G401 (cell line): ENCODE measurements at regions not wholly inside any gene's neighbourhood (a gene's known extent, or its start where the extent isn't known, plus 50 kb on each side); places are given as distances from the start of the nearest gene placed in this dataset.

Experiments
- DNase-seq: peaks from one replicate; pipeline ENCODE4 v3.0.0-alpha.2; 2015; ENCODE audit warnings: low spot score
- in situ Hi-C: cut with HindIII; loops from 2 replicates; pipeline ENCODE4 v1.10.0; 2016; ENCODE audit warnings: low sequenced_read_pairs, mixed read lengths

DNA sequence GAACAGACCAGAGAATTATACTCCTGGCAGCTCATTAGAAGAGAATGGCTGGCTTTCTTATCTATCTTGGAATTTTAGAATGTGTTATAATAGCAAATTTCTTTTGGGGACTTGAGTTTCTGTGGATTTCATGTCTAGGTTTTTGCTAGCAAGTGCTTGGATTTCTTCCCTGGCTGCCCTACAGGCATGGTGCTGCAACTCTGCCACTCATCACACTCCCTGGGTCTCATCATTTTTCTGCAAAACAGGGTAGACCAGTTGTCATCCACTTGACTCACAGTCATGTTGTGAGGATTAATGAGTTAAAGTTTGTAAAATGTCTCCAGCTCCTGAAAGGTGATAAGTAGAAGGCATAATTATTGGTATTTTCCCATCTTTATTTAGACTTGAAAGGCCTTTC lies 60.7 kb upstream of the LCORL start:
- in situ Hi-C loops: no loop called here
- DNase-seq: no peak

GRCh38 chr4:18081708-18082107 lies 60.2 kb upstream of the LCORL start:
- in situ Hi-C loops: no loop called here
- no peak for DNase-seq

DNA sequence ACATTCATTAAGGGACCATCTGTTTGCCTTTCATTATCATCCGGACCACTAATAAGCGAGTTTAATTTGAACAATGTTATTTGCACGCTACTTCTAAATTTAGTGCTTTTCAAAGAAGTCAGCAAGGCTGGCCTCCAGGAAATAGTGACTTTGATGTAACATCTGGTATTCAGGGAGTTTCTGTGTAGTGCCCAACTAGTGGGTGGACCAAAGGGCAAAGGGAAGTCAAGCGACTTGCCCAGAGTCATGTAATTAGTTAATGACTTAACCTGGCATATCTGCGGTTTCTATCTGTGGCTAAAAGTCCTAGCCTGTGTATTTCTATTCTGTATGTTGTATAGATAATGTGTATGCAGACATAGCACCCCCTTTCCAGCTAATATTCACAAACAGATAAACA lies 56.3 kb upstream of the LCORL start:
- no peak for DNase-seq
- in situ Hi-C loops: no loop called here

DNA sequence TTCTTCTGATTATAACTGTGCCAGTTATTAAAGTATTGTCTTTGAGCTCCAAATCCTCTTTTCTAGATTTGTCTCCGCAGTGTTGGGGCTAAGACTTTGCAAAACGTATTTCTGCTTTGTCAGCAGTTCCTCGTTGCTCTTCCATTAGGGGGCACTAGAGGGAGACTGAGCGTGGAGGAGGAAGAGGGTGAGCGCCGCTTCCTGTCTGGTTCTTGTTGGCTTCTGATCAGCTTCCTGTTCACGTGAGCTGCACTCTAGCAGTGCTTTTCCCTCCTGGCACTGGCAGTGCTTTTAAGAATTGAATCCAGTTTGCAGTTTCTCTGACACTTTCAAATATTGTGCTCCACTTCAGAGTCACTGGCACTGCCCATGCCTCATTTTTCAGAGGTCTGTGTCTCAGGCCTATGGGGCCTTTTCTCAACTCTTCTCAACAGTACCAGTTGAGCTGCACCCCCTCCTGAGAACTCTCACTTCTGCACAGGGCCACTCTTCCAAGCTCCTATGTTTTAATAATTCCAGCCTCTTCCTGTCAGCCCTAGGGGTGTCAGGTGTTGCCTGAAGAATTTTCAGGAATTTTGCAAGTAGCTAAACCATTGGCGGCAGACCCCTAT lies 54.4 kb upstream of the LCORL start:
- no peak for DNase-seq

DNA sequence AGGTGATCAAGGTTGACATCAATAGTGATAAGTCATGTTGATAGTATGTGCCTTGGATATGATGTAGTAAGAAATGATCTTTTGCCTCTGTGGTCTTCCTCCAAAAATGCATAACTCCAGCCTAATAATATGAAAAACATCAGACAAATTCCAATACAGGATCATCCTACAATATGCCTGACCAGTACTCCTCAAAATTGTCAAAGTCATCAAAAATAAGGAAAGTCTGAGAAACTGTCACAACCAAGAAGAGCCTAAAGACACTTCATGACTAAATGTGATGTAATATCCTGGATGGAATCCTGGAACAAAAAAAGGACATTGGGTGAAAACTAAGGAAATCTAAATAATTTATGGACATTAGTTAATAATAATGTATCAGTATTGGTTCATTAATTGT lies 50.3 kb upstream of the LCORL start:
- in situ Hi-C loops: no loop called here
- no peak for DNase-seq

More for the DNA sequence above, 54.4 kb upstream of the LCORL start:
- in situ Hi-C loops: no loop called here
